MCF 10A (cell line): ENCODE measurements at regions not wholly inside any gene's neighbourhood (a gene's known extent, or its start where the extent isn't known, plus 50 kb on each side); places are given as distances from the start of the nearest gene placed in this dataset.

ENCODE experiments used
- BruUV-seq: library from RNA; stranded (reverse); fragments of 400-500 nt; replicated peaks from 2 replicates; lab custom pipeline; 2021; lab: Mats Ljungman, UMichigan
- CTCF ChIA-PET: fragments of 300-600 bp; sonication (Branson Sonifier 250); formaldehyde crosslinking; extraction: SDS; loops from one replicate; lab custom pipeline; 2021; ENCODE audit warnings: antibody characterized with exemption, inconsistent platforms; lab: Yijun Ruan, JAX
- POLR2A ChIA-PET: fragments of 300-600, 350-650 bp; sonication (Branson Sonifier 250); formaldehyde crosslinking; extraction: SDS; loops from one replicate; lab custom pipeline; 2020; ENCODE audit warnings: antibody characterized with exemption, inconsistent platforms; lab: Yijun Ruan, JAX
- DNase-seq: peaks from one replicate; pipeline ENCODE4 v3.0.0-alpha.2; 2018; ENCODE audit not compliant: unreplicated experiment
- H3K27ac Mint-ChIP-seq: one replicate; pipeline ENCODE4 v1.8.0; 2022; ENCODE audit warnings: mild to moderate bottlenecking, low read depth, mixed read lengths; ENCODE audit not compliant: unreplicated experiment
- H3K27me3 Mint-ChIP-seq: one replicate; pipeline ENCODE4 v1.8.0; 2022; ENCODE audit warnings: mixed read lengths; ENCODE audit not compliant: insufficient read depth, unreplicated experiment
- H3K36me3 Mint-ChIP-seq: one replicate; pipeline ENCODE4 v1.8.0; 2022; ENCODE audit warnings: mild to moderate bottlenecking, moderate library complexity, mixed read lengths; ENCODE audit not compliant: insufficient read depth, unreplicated experiment
- H3K4me1 Mint-ChIP-seq: one replicate; pipeline ENCODE4 v1.8.0; 2022; ENCODE audit warnings: mixed read lengths; ENCODE audit not compliant: insufficient read depth, unreplicated experiment
- H3K4me3 Mint-ChIP-seq: one replicate; pipeline ENCODE4 v1.8.0; 2022; ENCODE audit warnings: mild to moderate bottlenecking, moderate library complexity, mixed read lengths; ENCODE audit not compliant: unreplicated experiment
- H3K9me3 Mint-ChIP-seq: one replicate; pipeline ENCODE4 v1.8.0; 2022; ENCODE audit warnings: mixed read lengths; ENCODE audit not compliant: unreplicated experiment
- intact Hi-C: fragments of 100-400 bp; cut with micrococcal nuclease; formaldehyde crosslinking; loops from 2 replicates; pipeline ENCODE4 v1.14.1; 2022
- TF ChIP-seq, protein P1 (sequence below): fragments of 200-600 bp; IDR thresholded peaks from one replicate; pipeline ENCODE4 v1.8.0; 2022; ENCODE audit warnings: antibody characterized with exemption, mild to moderate bottlenecking; ENCODE audit not compliant: unreplicated experiment

DNA sequence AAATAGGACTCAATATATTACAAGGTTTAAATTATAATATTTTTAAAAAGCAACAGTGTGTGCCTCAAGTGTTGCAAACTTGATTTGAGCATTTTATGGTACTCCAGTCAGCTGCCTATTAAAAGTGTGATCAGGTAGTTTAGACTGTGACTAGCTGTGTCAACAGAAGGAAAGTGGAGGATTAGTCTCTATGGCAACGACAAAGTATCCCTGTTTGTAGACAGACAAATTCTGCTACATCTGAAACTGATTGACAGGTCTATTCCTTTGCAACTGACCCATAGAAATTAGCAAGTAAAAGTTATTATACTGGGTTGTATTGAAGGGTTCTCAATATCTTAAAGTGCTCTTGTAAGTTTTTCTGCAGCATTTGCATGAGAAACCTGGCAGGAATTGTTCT is 249.8 kb upstream of the ARRDC3 start:
- TF ChIP-seq, protein P1, sequence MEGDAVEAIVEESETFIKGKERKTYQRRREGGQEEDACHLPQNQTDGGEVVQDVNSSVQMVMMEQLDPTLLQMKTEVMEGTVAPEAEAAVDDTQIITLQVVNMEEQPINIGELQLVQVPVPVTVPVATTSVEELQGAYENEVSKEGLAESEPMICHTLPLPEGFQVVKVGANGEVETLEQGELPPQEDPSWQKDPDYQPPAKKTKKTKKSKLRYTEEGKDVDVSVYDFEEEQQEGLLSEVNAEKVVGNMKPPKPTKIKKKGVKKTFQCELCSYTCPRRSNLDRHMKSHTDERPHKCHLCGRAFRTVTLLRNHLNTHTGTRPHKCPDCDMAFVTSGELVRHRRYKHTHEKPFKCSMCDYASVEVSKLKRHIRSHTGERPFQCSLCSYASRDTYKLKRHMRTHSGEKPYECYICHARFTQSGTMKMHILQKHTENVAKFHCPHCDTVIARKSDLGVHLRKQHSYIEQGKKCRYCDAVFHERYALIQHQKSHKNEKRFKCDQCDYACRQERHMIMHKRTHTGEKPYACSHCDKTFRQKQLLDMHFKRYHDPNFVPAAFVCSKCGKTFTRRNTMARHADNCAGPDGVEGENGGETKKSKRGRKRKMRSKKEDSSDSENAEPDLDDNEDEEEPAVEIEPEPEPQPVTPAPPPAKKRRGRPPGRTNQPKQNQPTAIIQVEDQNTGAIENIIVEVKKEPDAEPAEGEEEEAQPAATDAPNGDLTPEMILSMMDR, result no peak
- Mint-ChIP-seq H3K4me3 (no peak overlapping the region), H3K36me3 (no peaks in the 10 kb centered on the region), H3K4me1 (no peaks in the 10 kb centered on the region), H3K27ac (no peak overlapping the region), H3K9me3 (no peaks in the 10 kb centered on the region), H3K27me3 (peaks cover 89% of the 10 kb centered on the region)
- no TSS peak for BruUV-seq
- no peak for DNase-seq
- CTCF ChIA-PET, result interaction anchor here (1.3 kb wide), 1 partner anchor 9 kb away, joined by 7 read pairs; no protein-coding TSS in a partner anchor
- intact Hi-C loops, result no loop called here
- POLR2A ChIA-PET, result no interaction called here

DNA sequence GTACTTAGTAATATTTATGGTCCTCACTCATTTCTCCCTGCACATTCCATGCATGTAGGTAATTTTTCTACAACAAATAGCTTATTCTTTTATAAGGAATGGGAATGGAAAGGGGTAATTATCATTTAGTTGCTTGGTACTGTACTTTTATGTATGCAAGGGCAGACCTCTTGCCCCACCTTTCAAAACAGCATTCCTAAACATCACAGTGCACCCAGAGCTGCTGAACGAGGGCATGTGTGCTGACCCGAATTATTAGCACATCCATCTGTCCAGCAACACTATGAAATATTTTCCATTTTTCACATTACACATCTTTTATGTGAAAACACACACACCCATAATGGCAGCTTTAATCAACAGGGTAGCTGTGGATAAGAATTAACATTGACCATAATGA is 228.6 kb upstream of the ARRDC3 start:
- Mint-ChIP-seq H3K4me1 (no peaks in the 10 kb centered on the region), H3K36me3 (no peaks in the 10 kb centered on the region), H3K27ac (no peak overlapping the region), H3K9me3 (no peaks in the 10 kb centered on the region), H3K4me3 (no peak overlapping the region), H3K27me3 (peaks cover 32% of the 10 kb centered on the region)
- intact Hi-C loops, result no loop called here
- no TSS peak for BruUV-seq
- DNase-seq, result no peak
- POLR2A ChIA-PET, result interaction anchor here (0.7 kb wide), 1 partner anchor 38 kb away, joined by 3 read pairs; no protein-coding TSS in a partner anchor
- TF ChIP-seq, protein P1, result no peak
- CTCF ChIA-PET, result interaction anchor here (0.7 to 1.0 kb wide), 2 partner anchors 11 to 891 kb away, joined by 3 to 4 read pairs; no protein-coding TSS in a partner anchor

DNA sequence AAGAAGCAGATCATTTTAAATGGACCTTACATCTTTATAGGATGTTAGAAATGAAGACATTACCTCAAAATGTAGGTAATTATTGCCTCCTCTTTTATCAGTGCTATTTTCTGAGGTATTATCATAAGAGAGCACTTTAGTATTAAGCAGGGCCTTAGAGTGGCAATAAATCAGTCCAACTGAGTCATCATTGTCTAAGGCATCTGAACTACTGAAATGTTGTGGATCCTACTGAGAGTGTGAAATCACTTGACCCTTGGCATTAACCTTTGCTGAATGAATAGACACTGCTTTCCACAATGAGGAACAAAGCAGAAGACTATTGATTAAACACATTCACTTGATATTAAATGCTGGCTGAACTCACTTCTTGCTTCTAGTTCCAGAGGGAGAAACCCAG is 224.6 kb upstream of the ARRDC3 start:
- DNase-seq, result no peak
- BruUV-seq, result no TSS peak
- ChIA-PET CTCF (no interaction called here), POLR2A (no interaction called here)
- TF ChIP-seq, protein P1, result no peak
- Mint-ChIP-seq H3K4me3 (no peak overlapping the region), H3K9me3 (no peaks in the 10 kb centered on the region), H3K27me3 (peaks cover 32% of the 10 kb centered on the region), H3K36me3 (no peaks in the 10 kb centered on the region), H3K27ac (no peak overlapping the region), H3K4me1 (no peaks in the 10 kb centered on the region)
- intact Hi-C loops, result no loop called here

DNA sequence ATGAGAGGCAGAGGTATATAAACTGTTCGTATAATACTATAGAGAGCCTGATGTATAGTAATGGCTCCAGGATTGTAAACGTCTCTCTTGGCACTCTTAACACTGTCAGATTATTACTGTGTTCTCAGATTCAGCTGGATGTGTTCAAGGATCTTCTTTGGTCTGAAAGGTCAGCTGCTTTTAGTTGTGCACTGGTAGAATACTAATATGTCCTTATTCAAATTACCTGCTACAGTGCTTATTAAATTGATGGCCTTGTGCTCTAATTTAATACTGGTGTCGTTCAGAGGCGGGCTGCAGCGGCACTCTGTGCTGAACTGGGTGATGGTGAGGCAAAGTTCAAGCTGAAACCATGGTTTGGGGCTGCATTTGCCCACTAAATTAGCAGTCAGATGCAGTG is 216.7 kb upstream of the ARRDC3 start:
- no TSS peak for BruUV-seq
- Mint-ChIP-seq H3K4me3 (no peak overlapping the region), H3K27me3 (peaks cover 19% of the 10 kb centered on the region), H3K27ac (no peak overlapping the region), H3K36me3 (peaks cover 5% of the 10 kb centered on the region), H3K4me1 (no peaks in the 10 kb centered on the region), H3K9me3 (no peaks in the 10 kb centered on the region)
- no peak for DNase-seq
- TF ChIP-seq, protein P1, result no peak
- intact Hi-C loops, result no loop called here
- POLR2A ChIA-PET, result no interaction called here
- CTCF ChIA-PET, result interaction anchor here (0.6 to 1.4 kb wide), 2 partner anchors 12 to 26 kb away, joined by 4 to 7 read pairs; no protein-coding TSS in a partner anchor
